GM19324 (cell line): ENCODE measurements at regions not wholly inside any gene's neighbourhood (a gene's known extent, or its start where the extent isn't known, plus 50 kb on each side); places are given as distances from the start of the nearest gene placed in this dataset.
"Not testable (repeated sequence)": the region's sequence is repeated elsewhere in the genome, so short reads cannot be mapped to it uniquely, and the experiment has no call there.

Experiments used
- ATAC-seq: cut with Tn5 transposase; IDR thresholded peaks from one replicate; pipeline ENCODE4 v1.9.1; 2021; ENCODE audit warnings: mild to moderate bottlenecking, moderate library complexity; ENCODE audit not compliant: unreplicated experiment, low FRiP score

DNA sequence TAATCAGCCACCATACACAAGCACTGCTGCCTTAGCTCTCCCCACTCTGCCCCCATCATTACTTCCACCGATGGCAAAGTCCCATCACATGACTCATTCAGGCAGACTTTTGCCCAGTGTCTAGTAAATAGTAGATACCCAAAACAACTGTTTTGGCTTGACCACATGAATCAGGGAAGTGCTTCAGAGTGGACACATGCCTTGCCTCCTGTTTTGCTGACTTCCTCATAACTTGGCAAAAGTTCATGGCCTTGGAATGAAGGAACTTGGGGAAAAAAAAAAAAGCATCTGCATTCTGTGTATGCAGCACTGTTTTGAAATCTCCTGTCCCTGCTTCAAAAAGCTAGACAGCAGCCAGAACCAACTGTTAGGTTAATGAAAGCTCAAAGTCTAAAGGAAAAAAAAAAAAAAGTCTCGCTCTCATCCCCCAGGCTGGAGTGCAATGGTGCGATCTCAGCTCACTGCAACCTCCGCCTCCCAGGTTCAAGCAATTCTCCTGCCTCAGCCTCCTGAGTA is 335.3 kb downstream of the FAM181B start:
- ATAC-seq = no peak

- ATAC-seq = not testable (repeated sequence)
Measured at GRCh38 chr11:82396639-82397038, 337.0 kb downstream of the FAM181B start.

- ATAC-seq = no peak
Measured at GRCh38 chr11:82384308-82384707, 349.4 kb downstream of the FAM181B start.

- no peak for ATAC-seq
Measured at GRCh38 chr11:82373781-82374542, 359.7 kb downstream of the FAM181B start.

GRCh38 chr11:82365351-82365750 is 368.3 kb downstream of the FAM181B start:
- ATAC-seq = no peak

- ATAC-seq = no peak
Measured at GRCh38 chr11:82356316-82356715, 377.3 kb downstream of the FAM181B start.

DNA sequence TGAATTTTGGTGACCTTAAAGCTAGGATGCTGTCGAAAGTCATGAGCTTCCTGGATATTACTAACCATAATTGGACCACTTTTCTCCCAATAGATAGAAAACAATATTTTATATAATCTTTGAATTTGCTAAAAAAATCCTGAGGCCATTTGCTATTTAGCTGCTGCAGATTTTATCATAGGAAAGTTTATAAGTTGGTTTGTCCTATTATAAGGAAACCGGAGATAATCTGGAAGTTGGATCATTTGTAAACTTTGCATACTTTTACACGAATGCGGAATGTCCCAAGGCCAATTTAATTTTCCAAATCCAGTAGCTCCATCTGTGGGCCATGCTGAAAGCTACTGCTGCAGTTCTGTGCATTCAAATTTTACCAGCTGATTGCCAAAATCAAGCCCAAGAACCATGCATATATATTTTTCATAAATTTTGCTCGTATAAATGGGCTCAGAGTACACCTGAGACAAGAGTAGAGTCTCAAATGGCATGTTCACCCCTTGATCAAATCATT is 378.3 kb downstream of the FAM181B start:
- no peak for ATAC-seq

DNA sequence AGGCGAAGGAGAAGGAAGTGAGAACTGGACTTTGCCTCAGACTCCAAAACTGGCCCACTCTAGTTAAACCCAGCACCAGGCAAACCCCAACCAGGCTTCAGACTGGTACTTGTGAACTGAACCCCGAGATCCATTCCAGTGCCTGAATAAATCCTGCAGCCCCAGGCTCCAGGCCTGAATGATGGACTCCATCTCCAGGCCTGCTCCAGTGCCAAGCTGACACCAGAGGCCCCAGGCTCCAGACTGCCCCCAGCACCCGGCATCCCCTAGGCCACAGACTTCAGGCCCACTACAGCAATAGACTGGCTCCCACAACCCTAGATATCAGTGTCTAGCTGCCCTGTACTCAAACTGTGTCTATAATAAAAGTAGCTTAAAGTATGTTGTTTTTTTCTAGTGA is 406.8 kb downstream of the FAM181B start:
- ATAC-seq = no peak

DNA sequence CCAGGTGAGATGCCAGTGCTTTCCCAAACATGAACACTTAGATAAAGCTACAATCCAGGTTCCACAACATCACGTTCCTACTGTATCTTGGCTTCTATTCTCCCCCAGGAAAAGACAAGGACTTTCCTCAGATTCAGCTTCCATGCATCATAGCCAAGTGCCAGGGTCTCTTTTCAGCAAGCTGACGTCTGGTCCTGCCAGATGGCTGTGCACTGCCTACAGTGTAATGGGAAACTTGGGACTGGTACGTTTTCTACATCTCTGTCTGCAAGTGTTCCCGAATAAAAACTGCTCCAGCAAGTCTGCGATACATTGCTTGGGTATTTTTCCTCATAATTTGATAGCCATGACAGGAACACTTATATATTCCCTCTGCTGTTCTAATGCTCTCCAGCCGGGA is 412.5 kb downstream of the FAM181B start:
- no peak for ATAC-seq

DNA sequence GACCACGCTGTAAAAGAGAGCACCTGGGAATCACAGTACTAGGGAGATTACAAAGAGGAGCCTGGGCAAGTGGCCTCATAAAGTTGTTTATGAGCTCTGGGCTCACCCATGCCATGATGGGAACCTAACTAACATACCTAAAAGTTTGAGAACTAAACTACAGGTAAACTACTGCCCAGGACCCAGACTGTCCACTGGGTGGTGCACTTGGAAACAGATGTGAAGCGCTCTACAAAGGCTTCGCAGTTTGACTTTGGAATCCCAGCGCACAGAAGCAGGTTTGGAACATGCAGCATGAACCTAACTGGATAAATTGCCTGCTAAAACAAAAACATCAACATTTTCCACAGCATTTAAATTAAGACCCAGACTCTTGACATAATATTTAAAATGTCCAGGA is 418.6 kb downstream of the FAM181B start:
- no peak for ATAC-seq

DNA sequence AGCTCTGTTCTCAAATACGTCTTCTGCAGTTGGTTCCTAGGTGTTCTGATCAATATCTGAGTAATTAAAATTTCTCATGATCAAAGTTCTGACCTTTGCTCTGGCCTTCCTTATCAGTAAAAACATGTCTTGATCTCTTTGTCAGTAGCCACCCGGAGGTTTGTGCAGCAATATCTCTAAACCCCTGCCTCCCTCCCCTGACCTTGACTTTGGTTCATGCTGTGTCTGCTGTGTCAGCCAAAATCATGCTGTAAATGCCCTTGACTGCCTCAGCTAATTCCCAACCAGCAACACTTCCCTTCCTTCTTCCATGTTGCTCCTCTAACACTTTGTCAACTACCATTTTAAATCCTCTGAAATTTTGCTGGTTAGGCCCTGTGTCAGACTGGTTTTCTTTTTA is 424.7 kb downstream of the FAM181B start:
- no peak for ATAC-seq

DNA sequence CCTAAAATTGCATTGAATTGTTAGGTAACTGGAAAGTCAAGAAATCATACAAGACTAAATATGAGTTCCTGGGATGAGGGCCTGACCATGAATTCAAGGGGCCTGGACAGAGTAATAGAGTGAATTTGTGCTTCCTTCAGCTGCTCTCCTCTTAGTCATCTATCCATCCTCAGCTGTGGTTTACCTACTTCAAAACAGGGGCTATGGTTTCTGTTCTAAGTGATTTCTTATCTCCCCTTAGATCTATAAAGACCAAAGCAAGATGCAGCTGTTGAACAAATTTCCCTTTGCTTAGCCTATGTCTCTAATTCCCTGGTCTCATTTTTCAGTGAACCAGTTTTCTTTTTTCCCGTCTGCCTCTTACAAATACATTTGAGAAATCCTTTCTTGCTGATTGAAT is 428.5 kb downstream of the FAM181B start:
- no peak for ATAC-seq

- no peak for ATAC-seq
Measured at GRCh38 chr11:82303671-82304070, 430.0 kb downstream of the FAM181B start.

DNA sequence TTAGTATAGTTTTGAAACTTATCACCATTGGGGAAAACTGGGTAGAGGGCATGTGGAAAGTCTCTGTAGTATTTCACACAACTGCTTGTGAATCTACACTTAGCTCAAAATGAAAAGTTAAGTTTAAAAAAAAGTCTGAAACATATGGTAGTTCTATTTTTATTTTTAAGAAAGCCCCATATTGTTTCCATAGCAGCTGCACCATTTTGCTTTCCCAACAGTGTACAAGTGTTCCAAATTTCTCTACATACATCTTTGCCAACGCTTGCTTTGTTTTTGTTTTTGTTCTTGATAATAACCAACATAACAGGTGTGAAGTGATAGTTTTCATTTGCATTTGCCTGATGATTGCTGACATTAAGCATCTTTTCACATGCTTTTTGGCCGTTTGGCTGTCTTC is 445.2 kb downstream of the FAM181B start:
- no peak for ATAC-seq

DNA sequence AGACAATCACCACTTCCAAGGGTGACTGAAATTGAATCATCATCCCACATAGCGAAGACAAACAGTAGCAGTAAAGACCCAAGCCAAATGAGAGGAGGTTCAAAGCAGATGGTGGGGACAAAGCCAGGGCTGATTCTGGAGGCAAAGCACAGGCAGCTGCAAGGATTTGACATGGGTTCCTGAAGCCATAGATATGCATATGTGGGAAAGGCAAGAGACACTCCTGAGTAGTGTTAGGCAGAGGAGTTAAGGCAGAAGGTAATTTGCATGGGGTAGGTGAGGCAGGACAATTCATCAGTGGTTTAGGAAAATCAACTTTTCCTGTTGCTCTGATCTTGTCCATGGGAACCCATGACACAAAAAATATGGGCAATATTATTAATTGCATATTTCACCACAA is 462.8 kb downstream of the FAM181B start:
- ATAC-seq = no peak

GRCh38 chr11:82268627-82269026 is 465.0 kb downstream of the FAM181B start:
- ATAC-seq = no peak

DNA sequence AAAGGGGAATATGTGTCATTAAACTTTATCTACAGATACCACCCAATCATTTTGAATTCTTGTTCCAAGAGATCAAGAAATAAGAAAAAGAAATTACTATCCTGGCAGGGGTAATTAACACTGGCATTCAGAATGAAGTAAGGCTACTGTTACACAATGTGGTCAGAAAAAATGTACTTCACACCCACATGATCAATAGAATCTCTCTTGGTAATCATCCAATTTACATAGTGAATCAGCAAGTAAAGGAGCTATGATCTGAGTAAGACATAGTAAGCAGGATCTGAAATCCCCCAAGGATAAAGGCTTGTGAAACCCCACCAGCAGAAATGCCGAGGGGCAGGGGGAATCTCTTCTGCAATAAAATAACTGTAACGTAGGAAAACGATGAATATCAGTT is 466.5 kb downstream of the FAM181B start:
- no peak for ATAC-seq

DNA sequence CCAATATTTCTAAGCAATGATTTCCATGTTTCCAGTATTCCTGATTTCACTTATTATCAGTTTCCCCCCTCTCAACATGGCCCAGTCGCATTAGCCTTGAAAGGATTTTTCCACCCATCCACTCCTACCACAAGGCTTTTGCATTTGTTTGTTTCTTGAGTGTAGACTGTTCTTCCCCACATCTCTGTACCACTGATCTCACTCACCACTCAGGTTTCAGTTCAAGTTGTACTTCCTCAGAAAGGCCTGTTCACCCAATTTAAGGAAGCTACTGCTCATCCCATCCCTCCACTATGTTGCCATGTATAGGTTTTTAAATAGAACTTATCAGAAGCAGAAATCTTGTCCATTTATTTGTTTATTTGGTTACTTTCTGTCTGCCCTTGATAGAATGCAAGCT is 472.3 kb downstream of the FAM181B start:
- ATAC-seq = no peak

DNA sequence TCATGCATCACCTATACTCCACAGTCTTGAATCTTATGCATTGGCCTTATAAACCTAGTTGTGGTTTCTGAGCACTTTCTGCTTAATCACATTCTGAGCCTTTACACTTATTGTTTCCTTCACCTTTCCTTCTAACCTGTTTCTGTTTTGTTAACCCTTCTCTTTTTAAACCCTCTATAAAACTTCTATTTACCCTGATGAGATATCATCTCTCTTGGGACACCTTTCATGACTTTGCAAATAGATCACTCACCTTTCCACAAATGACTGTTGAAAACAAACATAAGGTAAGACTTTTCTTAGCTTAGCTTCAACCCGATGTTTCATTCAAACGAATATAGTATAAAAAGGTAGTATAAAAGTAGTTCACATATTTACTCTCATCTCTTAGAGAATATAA is 483.6 kb downstream of the FAM181B start:
- no peak for ATAC-seq

- no peak for ATAC-seq
Measured at GRCh38 chr11:82246926-82247325, 486.7 kb downstream of the FAM181B start.

DNA sequence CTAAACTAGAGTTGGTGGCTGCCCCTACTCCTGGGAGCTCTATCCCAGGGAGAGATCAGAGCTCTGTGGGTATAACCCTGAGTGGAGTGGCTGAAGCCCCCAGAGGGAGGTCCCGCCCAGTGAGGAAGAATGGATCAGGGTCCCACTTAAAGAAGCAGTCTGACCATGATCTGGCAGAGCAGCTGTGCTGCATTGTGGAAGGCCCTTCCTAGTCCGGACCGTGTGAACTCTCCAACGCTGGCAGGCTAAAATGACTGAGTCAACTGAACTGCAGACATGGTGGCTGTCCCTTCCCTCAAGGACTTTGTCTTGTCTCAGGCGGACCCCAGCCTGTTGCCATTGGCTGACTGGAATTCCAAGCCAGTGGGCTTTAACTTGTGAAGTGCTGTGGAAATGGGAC is 494.2 kb downstream of the FAM181B start:
- no peak for ATAC-seq

GRCh38 chr11:82234256-82234655 is 499.4 kb downstream of the FAM181B start:
- ATAC-seq = no peak
